ENCODE measurements at regions not wholly inside any gene's neighbourhood (a gene's known extent, or its start where the extent isn't known, plus 50 kb on each side); places are given as distances from the start of the nearest gene placed in this dataset.

DNA sequence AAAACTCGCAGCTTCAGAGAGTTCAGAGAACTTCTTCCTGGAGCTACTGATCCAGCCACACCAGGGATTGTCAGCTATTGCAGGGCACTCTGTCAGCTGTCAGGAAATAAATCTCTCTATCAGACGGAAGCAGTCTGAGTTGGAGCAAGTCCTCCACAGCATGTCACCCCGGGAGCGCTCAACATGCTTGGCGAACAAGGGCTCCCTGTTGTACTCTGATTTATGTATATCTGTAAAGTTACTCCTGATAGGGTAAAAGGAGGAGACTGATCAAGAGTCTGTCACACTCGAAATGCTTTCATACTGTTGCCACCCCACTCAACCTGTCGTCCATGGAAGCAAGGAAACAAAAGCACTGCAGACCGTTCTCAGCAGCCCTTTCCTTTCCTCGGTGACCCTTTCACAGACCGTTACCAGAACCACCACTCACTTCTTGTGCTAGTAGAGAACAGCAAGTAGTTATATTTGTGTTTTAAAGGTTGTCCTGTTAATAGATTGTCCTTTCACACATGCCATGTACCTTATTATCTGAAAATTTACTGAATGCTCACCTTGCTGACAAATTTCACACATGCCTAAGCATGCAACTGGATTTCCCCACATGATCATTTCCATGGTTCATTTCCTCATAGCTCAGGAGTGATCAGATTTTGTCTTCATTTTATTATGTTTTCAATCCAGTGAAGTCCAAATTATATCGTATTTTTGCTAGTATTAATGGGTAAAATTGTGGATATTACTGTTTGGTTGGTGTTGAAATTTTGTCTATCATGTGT lies 2108.9 kb upstream of the TENM3 start:
- H3K27me3 ChIP-seq (ENCODE audit: control insufficient read depth in 1 of 2, insufficient read depth in 1 of 2, low read length in 2 of 2) = no peaks in the 10 kb centered on the region
- H2BK12ac ChIP-seq (ENCODE audit: low read length in 2 of 2) = no peak overlapping the region
- WGBS = 74% methylated on average over 7 of the region's 11 CpGs
- peak overlapping the region; percentile 32 for H3K27ac ChIP-seq (ENCODE audit: low read length, poor library complexity, severe bottlenecking)
- H2BK15ac ChIP-seq (ENCODE audit: low read depth, poor library complexity, severe bottlenecking) = no peak overlapping the region
- no peak overlapping the region for H3K18ac ChIP-seq (ENCODE audit: low read depth in 1 of 2, low read length in 2 of 2)
- H3K4me1 ChIP-seq (ENCODE audit: control insufficient read depth, insufficient read depth, low read depth, low read length) = peaks cover 3% of the 10 kb centered on the region
- H2BK5ac ChIP-seq (ENCODE audit: low read depth, low read length, poor library complexity, severe bottlenecking) = no peak overlapping the region
- no peak for DNase-seq
- H3K36me3 ChIP-seq (ENCODE audit: control insufficient read depth in 1 of 2, insufficient read depth in 2 of 2, low read depth in 1 of 2, low read length in 2 of 2) = no peaks in the 10 kb centered on the region
- H3K4me3 ChIP-seq (ENCODE audit: insufficient read depth in 1 of 2, low read depth in 1 of 2, low read length in 2 of 2) = no peak overlapping the region
- H3K9me3 ChIP-seq (ENCODE audit: control insufficient read depth, low read length) = no peaks in the 10 kb centered on the region
- H3K9ac ChIP-seq (ENCODE audit: low read length) = no peak overlapping the region
- H3K14ac ChIP-seq (ENCODE audit: low read length in 2 of 2) = no peak overlapping the region
- H2AK5ac ChIP-seq (ENCODE audit: low read length, severe bottlenecking) = no peak overlapping the region
- no peak overlapping the region for H4K91ac ChIP-seq (ENCODE audit: low read length)
- H2AFZ ChIP-seq (ENCODE audit: low read depth, low read length) = no peak overlapping the region
- peak overlapping the region in 1 of 2 experiments; percentile 24 for H3K23ac ChIP-seq (ENCODE audit: low read length in 2 of 2)
- no peak overlapping the region for H2BK120ac ChIP-seq (ENCODE audit: low read depth, low read length)
- H3K4ac ChIP-seq (ENCODE audit: low read depth in 1 of 2, low read length in 2 of 2) = no peak overlapping the region
- H3K4me2 ChIP-seq (ENCODE audit: low read length, poor library complexity, severe bottlenecking) = peak overlapping the region; percentile 57
- peaks cover 1% of the 10 kb centered on the region for H3K79me1 ChIP-seq (replicated peaks; ENCODE audit: low read length, poor library complexity, severe bottlenecking)
- H4K8ac ChIP-seq (ENCODE audit: low read length) = no peak overlapping the region

DNA sequence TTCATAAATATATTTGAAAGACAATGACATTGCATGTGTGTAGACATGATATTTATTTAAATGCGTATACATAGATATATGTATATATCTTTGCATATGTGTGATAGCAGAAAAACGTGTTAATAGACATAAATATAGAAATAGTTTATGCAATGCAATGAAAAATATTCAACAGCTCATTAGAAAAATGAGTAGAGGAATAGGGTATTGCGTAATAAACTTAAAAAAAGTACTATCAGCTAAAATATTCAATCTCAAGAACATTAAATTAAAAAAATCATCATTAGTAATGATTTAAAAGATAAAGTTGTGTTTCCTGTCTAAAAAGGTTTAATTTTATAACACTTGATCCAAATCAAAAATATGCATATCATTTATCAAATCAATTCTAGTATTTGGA lies 2101.5 kb upstream of the TENM3 start:
- Histone ChIP-seq H3K4me1 (ENCODE audit: control insufficient read depth, insufficient read depth, low read depth, low read length) (no peaks in the 10 kb centered on the region), H3K4me2 (ENCODE audit: low read length, poor library complexity, severe bottlenecking) (no peak overlapping the region), H3K36me3 (ENCODE audit: control insufficient read depth in 1 of 2, insufficient read depth in 2 of 2, low read depth in 1 of 2, low read length in 2 of 2) (no peaks in the 10 kb centered on the region), H4K8ac (ENCODE audit: low read length) (no peak overlapping the region), H3K23ac (ENCODE audit: low read length in 2 of 2) (no peak overlapping the region), H2BK120ac (ENCODE audit: low read depth, low read length) (no peak overlapping the region), H4K91ac (ENCODE audit: low read length) (no peak overlapping the region), H3K79me1 (replicated peaks; ENCODE audit: low read length, poor library complexity, severe bottlenecking) (no peaks in the 10 kb centered on the region), H2BK15ac (ENCODE audit: low read depth, poor library complexity, severe bottlenecking) (no peak overlapping the region), H3K9me3 (ENCODE audit: control insufficient read depth, low read length) (no peaks in the 10 kb centered on the region), H2AFZ (ENCODE audit: low read depth, low read length) (no peak overlapping the region), H2BK5ac (ENCODE audit: low read depth, low read length, poor library complexity, severe bottlenecking) (no peak overlapping the region), H3K4me3 (ENCODE audit: insufficient read depth in 1 of 2, low read depth in 1 of 2, low read length in 2 of 2) (no peak overlapping the region), H3K9ac (ENCODE audit: low read length) (no peak overlapping the region), H3K27me3 (ENCODE audit: control insufficient read depth in 1 of 2, insufficient read depth in 1 of 2, low read length in 2 of 2) (no peaks in the 10 kb centered on the region), H2AK5ac (ENCODE audit: low read length, severe bottlenecking) (no peak overlapping the region), H3K27ac (ENCODE audit: low read length, poor library complexity, severe bottlenecking) (no peak overlapping the region), H3K14ac (ENCODE audit: low read length in 2 of 2) (no peak overlapping the region), H3K18ac (ENCODE audit: low read depth in 1 of 2, low read length in 2 of 2) (no peak overlapping the region), H3K4ac (ENCODE audit: low read depth in 1 of 2, low read length in 2 of 2) (no peak overlapping the region), H2BK12ac (ENCODE audit: low read length in 2 of 2) (no peak overlapping the region)
- DNase-seq = no peak
- no CpG with 5 or more reads among the region's 3 CpGs for WGBS

DNA sequence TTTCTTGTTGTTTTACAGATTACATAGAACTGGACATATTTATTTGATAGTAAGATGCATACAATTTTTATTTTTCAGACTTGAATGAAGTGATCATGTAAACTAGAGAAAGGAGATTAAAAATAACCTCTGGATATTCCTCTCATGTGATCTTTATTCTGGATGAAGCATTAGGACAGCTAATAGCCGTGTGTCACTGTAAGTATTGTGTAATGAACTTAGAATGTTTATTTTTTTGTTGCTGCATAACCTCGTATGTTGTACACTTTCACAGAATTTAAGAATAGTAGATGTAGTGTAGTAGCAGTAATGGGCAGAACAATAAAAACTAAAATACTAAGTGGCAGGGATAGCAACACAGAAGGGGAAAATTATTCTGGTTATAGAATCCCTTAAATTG lies 2094.5 kb upstream of the TENM3 start:
- Histone ChIP-seq H4K8ac (ENCODE audit: low read length) (no peak overlapping the region), H3K9me3 (ENCODE audit: control insufficient read depth, low read length) (no peaks in the 10 kb centered on the region), H2AFZ (ENCODE audit: low read depth, low read length) (no peak overlapping the region), H3K79me1 (replicated peaks; ENCODE audit: low read length, poor library complexity, severe bottlenecking) (no peaks in the 10 kb centered on the region), H2BK12ac (ENCODE audit: low read length in 2 of 2) (no peak overlapping the region), H3K9ac (ENCODE audit: low read length) (no peak overlapping the region), H3K4me3 (ENCODE audit: insufficient read depth in 1 of 2, low read depth in 1 of 2, low read length in 2 of 2) (no peak overlapping the region), H3K23ac (ENCODE audit: low read length in 2 of 2) (no peak overlapping the region), H3K4me1 (ENCODE audit: control insufficient read depth, insufficient read depth, low read depth, low read length) (no peaks in the 10 kb centered on the region), H2BK120ac (ENCODE audit: low read depth, low read length) (no peak overlapping the region), H4K91ac (ENCODE audit: low read length) (no peak overlapping the region), H2BK15ac (ENCODE audit: low read depth, poor library complexity, severe bottlenecking) (no peak overlapping the region), H2BK5ac (ENCODE audit: low read depth, low read length, poor library complexity, severe bottlenecking) (no peak overlapping the region), H3K14ac (ENCODE audit: low read length in 2 of 2) (no peak overlapping the region), H3K27me3 (ENCODE audit: control insufficient read depth in 1 of 2, insufficient read depth in 1 of 2, low read length in 2 of 2) (no peaks in the 10 kb centered on the region), H3K27ac (ENCODE audit: low read length, poor library complexity, severe bottlenecking) (no peak overlapping the region), H2AK5ac (ENCODE audit: low read length, severe bottlenecking) (no peak overlapping the region), H3K36me3 (ENCODE audit: control insufficient read depth in 1 of 2, insufficient read depth in 2 of 2, low read depth in 1 of 2, low read length in 2 of 2) (no peaks in the 10 kb centered on the region), H3K18ac (ENCODE audit: low read depth in 1 of 2, low read length in 2 of 2) (no peak overlapping the region), H3K4ac (ENCODE audit: low read depth in 1 of 2, low read length in 2 of 2) (no peak overlapping the region), H3K4me2 (ENCODE audit: low read length, poor library complexity, severe bottlenecking) (no peak overlapping the region)
- 49% methylated on average over 2 of the region's 2 CpGs for WGBS
- peak; percentile 51 for DNase-seq

DNA sequence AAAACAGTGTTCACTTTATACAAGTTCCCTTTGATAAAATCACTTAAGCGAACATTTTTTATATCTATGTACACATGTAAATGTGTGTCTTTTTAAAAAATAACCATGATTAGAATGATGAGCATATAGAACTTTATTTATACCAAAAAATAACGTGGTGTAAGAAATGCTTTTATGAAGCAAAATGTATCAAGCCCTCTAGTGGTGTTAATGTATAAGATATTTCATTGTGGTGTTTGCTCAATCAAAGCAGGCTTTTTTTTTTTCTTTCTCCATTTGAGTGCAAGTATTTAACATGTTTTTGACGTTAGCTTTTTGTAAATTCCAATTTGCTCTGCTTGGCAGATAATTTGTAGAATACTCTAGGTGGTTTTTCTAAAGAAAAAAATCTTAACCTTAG lies 2092.4 kb upstream of the TENM3 start:
- Histone ChIP-seq H3K9me3 (ENCODE audit: control insufficient read depth, low read length) (no peaks in the 10 kb centered on the region), H2AK5ac (ENCODE audit: low read length, severe bottlenecking) (no peak overlapping the region), H3K14ac (ENCODE audit: low read length in 2 of 2) (no peak overlapping the region), H2BK12ac (ENCODE audit: low read length in 2 of 2) (no peak overlapping the region), H3K4ac (ENCODE audit: low read depth in 1 of 2, low read length in 2 of 2) (no peak overlapping the region), H2BK5ac (ENCODE audit: low read depth, low read length, poor library complexity, severe bottlenecking) (no peak overlapping the region), H2BK15ac (ENCODE audit: low read depth, poor library complexity, severe bottlenecking) (no peak overlapping the region), H4K8ac (ENCODE audit: low read length) (no peak overlapping the region), H3K18ac (ENCODE audit: low read depth in 1 of 2, low read length in 2 of 2) (no peak overlapping the region), H2BK120ac (ENCODE audit: low read depth, low read length) (no peak overlapping the region), H3K4me1 (ENCODE audit: control insufficient read depth, insufficient read depth, low read depth, low read length) (peaks cover 2% of the 10 kb centered on the region), H3K27me3 (ENCODE audit: control insufficient read depth in 1 of 2, insufficient read depth in 1 of 2, low read length in 2 of 2) (no peaks in the 10 kb centered on the region), H3K79me1 (replicated peaks; ENCODE audit: low read length, poor library complexity, severe bottlenecking) (no peaks in the 10 kb centered on the region), H3K9ac (ENCODE audit: low read length) (no peak overlapping the region), H2AFZ (ENCODE audit: low read depth, low read length) (no peak overlapping the region), H3K36me3 (ENCODE audit: control insufficient read depth in 1 of 2, insufficient read depth in 2 of 2, low read depth in 1 of 2, low read length in 2 of 2) (no peaks in the 10 kb centered on the region), H3K23ac (ENCODE audit: low read length in 2 of 2) (no peak overlapping the region), H4K91ac (ENCODE audit: low read length) (no peak overlapping the region), H3K4me3 (ENCODE audit: insufficient read depth in 1 of 2, low read depth in 1 of 2, low read length in 2 of 2) (no peak overlapping the region), H3K4me2 (ENCODE audit: low read length, poor library complexity, severe bottlenecking) (no peak overlapping the region), H3K27ac (ENCODE audit: low read length, poor library complexity, severe bottlenecking) (no peak overlapping the region)
- peak; percentile 24 for DNase-seq
- 0% methylated on average over 1 of the region's 3 CpGs for WGBS

Measured in mesenchymal stem cell (in vitro differentiated cells and primary cell).